Breast epithelium (tissue), 4 donors: ENCODE measurements at regions not wholly inside any gene's neighbourhood (a gene's known extent, or its start where the extent isn't known, plus 50 kb on each side); places are given as distances from the start of the nearest gene placed in this dataset.

Experiments used
- DNase-seq, 2 donors: peaks; one replicate each; pipeline ENCODE4 v3.0.0-alpha.2; 2019; ENCODE audit warnings: low spot score in 2 of 2
- H3K27ac ChIP-seq, 2 donors: fragments of 200-600 bp; sonication (generic) in 1 of 2; one replicate each; pipeline ENCODE4 v1.5.1; 2016 to 2019; ENCODE audit warnings: mild to moderate bottlenecking in 1 of 2
- H3K27me3 ChIP-seq, 2 donors: fragments of 200-600 bp; sonication (generic) in 1 of 2; one replicate each; pipeline versions ENCODE4 v1.5.1 to v1.6.0; 2017 to 2019; ENCODE audit warnings: control low read depth in 1 of 2, mild to moderate bottlenecking in 1 of 2
- H3K36me3 ChIP-seq: fragments of 200-600 bp; one replicate; pipeline ENCODE4 v1.5.1; 2019
- H3K4me1 ChIP-seq, 2 donors: fragments of 200-600 bp; sonication (generic); one replicate each; pipeline ENCODE4 v1.5.1; 2016 to 2019; ENCODE audit warnings: control low read depth in 1 of 2
- H3K4me3 ChIP-seq, 3 donors: fragments of 200-600 bp; sonication (generic); 1 replicate in 2 of 3; 2 replicates in 1 of 3; pipeline ENCODE4 v1.5.1; 2016 to 2019; ENCODE audit warnings: mild to moderate bottlenecking in 3 of 3, moderate library complexity in 2 of 3
- H3K9me3 ChIP-seq, 2 donors: fragments of 200-600 bp; sonication (generic) in 1 of 2; one replicate each; pipeline ENCODE4 v1.5.1; 2016 to 2019; ENCODE audit warnings: control low read depth in 1 of 2
- POLR2A ChIP-seq: fragments of 450-650 bp; IDR thresholded peaks from one replicate; pipeline ENCODE4 v1.6.1; 2016; ENCODE audit warnings: antibody characterized with exemption, mild to moderate bottlenecking, moderate library complexity
- POLR2AphosphoS5 ChIP-seq, 3 donors: sonication (generic); formaldehyde crosslinking; IDR thresholded peaks; one replicate each; pipeline ENCODE4 v1.6.1; 2017; ENCODE audit warnings: antibody characterized with exemption in 3 of 3
- intact Hi-C: fragments of 100-400 bp; cut with DNase I; formaldehyde crosslinking; loops from one replicate; pipeline ENCODE4 v1.15.1; 2023; ENCODE audit warnings: low total_unique reads
- TF ChIP-seq, protein P1 (sequence below), 3 donors: fragments of 450-650 bp; IDR thresholded peaks; one replicate each; pipeline ENCODE4 v1.5.1; 2016 to 2017; ENCODE audit warnings: antibody characterized with exemption in 3 of 3, mild to moderate bottlenecking in 3 of 3, moderate library complexity in 3 of 3

DNA sequence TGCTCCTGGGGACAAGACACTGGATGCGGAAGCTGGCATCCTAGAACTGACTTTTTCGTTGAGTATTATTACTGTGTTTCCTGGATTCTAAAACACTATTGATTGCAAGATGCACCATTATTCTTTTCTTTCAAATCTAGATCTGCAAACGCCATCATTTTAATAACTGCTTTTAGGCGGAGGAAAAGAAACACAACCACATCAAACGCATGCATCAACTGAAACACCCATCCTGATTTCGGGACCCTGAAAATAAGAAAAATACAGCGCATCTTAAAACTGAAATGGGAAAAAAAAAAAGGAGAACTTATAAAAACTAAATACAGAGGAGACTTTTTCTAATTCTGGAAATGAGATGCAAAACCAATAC is 103.7 kb upstream of the MAX start:
- TF ChIP-seq, protein P1, sequence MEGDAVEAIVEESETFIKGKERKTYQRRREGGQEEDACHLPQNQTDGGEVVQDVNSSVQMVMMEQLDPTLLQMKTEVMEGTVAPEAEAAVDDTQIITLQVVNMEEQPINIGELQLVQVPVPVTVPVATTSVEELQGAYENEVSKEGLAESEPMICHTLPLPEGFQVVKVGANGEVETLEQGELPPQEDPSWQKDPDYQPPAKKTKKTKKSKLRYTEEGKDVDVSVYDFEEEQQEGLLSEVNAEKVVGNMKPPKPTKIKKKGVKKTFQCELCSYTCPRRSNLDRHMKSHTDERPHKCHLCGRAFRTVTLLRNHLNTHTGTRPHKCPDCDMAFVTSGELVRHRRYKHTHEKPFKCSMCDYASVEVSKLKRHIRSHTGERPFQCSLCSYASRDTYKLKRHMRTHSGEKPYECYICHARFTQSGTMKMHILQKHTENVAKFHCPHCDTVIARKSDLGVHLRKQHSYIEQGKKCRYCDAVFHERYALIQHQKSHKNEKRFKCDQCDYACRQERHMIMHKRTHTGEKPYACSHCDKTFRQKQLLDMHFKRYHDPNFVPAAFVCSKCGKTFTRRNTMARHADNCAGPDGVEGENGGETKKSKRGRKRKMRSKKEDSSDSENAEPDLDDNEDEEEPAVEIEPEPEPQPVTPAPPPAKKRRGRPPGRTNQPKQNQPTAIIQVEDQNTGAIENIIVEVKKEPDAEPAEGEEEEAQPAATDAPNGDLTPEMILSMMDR (IDR thresholded peaks at IDR 0.05) = no peak
- TF ChIP-seq POLR2A (no peak), POLR2AphosphoS5 (IDR thresholded peaks at IDR 0.05) (no peak)
- Histone ChIP-seq H3K4me3 (no peak overlapping the region), H3K27ac (no peak overlapping the region), H3K27me3 (no peaks in the 10 kb centered on the region), H3K36me3 (no peaks in the 10 kb centered on the region), H3K4me1 (no peaks in the 10 kb centered on the region), H3K9me3 (no peaks in the 10 kb centered on the region)
- intact Hi-C loops = no loop called here
- no peak for DNase-seq

DNA sequence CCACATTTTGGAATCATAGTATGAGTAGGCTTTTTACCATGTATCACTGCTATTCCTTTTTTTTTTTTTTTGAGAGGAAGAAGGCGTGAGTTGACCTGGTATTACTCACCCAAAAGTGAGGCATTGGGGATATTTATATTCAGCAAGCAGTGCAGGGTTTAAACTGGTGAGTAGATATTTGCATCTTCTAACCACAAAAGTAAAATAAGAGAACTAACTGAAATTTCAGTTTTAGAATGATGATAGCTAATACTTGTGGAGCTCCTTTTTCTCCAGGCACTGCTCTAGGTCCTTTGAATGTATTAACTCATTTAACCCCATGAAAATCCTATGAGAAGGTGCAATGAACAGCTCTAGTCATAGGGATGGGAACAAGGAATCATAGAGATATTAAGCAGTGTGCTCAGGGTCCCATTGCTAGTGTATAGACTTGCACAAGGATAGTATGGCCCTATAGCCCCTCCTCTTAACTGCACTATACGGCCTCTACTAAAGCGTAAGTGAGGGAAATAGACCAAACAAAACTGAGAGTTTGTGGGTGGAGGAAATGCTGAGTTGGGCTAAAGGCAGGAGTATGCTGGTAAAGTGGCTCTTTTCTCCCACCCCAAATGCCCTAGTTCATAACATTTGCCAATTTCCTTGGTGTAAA is 104.3 kb upstream of the MAX start:
- no peak for TF ChIP-seq POLR2AphosphoS5 (IDR thresholded peaks at IDR 0.05)
- TF ChIP-seq POLR2A = no peak
- TF ChIP-seq, protein P1 (IDR thresholded peaks at IDR 0.05) = no peak
- Histone ChIP-seq H3K36me3 (no peaks in the 10 kb centered on the region), H3K4me1 (no peaks in the 10 kb centered on the region), H3K27me3 (no peaks in the 10 kb centered on the region), H3K9me3 (no peaks in the 10 kb centered on the region), H3K4me3 (no peak overlapping the region), H3K27ac (no peak overlapping the region)
- intact Hi-C loops = no loop called here
- no peak for DNase-seq

DNA sequence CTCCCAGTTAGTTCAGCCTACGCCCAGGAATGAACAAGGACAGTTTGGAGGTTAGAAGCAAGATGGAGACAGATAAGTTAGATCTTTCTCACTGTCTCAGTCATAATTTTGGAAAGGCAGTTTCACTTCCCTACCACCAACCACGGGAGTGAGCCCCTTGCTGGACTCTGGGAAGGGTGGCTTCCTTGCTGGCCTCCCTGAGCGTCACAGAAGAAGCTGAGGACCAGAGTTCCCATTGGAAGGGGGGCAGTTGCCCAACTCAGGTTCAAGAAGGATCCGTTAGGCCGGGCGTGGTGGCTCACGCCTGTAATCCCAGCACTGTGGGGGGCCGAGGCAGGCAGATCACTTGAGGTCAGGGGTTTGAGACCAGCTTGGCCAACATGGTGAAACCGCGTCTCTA is 106.2 kb upstream of the MAX start:
- H3K27ac ChIP-seq = no peak overlapping the region

DNA sequence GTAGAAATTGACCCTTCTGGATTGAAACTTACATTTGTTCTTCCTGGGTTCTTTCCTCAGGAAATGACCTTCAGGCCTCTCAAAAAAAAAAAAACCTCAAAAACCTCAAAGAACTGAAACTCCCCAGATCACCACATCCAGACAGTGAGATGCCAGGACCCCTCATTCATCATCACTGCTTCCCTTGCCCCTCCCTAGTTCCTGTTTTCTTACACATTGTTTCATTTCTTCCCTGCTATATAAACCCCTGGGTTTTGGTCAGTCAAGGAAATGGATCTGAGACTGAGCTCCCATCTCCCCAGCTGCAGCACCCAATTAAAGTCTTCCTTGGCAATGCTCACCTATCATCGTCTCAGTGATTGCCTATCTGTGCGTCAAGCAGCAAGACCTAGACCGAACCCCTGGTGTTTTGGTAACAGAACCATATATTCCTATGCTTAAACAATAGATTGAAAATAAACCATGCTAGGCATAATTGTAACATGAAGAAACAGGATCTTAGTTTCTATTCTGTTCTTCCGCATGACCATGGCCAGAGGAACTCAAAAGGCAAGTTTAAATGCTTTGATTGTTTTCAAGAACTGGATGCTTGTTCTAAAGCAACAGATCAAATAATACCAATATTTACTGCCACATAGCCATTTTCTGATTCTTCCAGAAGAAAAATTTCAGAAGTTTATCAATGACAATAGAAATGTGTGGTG is 108.0 kb upstream of the MAX start:
- intact Hi-C loops = no loop called here
- Histone ChIP-seq H3K27me3 (no peaks in the 10 kb centered on the region), H3K27ac (no peak overlapping the region), H3K9me3 (no peaks in the 10 kb centered on the region), H3K4me3 (no peak overlapping the region), H3K4me1 (no peaks in the 10 kb centered on the region), H3K36me3 (no peaks in the 10 kb centered on the region)
- TF ChIP-seq POLR2AphosphoS5 (IDR thresholded peaks at IDR 0.05) (no peak), POLR2A (no peak)
- TF ChIP-seq, protein P1 (IDR thresholded peaks at IDR 0.05) = no peak
- no peak for DNase-seq

More for the DNA sequence above, 106.2 kb upstream of the MAX start:
- intact Hi-C loops = no loop called here
- Histone ChIP-seq H3K9me3 (no peaks in the 10 kb centered on the region), H3K4me1 (no peaks in the 10 kb centered on the region), H3K27me3 (no peaks in the 10 kb centered on the region), H3K36me3 (no peaks in the 10 kb centered on the region), H3K4me3 (no peak overlapping the region)
- DNase-seq = no peak
- TF ChIP-seq POLR2A = no peak
- TF ChIP-seq, protein P1 (IDR thresholded peaks at IDR 0.05) = no peak
- TF ChIP-seq POLR2AphosphoS5 (IDR thresholded peaks at IDR 0.05) = no peak

DNA sequence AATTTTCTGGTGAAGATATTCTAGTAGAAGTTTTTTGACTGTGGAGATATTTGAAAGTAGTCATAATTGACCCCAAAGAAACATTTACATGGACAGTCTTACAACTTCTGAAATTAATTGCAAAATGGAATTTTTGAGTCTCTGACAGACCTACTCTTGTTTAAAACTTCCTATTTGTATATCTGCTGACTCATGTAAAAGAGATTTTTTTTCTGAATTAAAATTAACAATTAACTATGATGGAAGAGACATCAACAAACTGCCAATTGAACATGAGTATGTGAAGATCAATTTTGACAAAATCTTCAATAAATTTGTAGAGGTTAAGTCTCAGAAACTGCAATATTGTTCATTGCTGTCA is 108.5 kb upstream of the MAX start:
- H3K4me1 ChIP-seq = no peaks in the 10 kb centered on the region
- H3K9me3 ChIP-seq = no peaks in the 10 kb centered on the region
- no peaks in the 10 kb centered on the region for H3K27me3 ChIP-seq
- TF ChIP-seq POLR2A = no peak
- TF ChIP-seq POLR2AphosphoS5 (IDR thresholded peaks at IDR 0.05) = no peak
- TF ChIP-seq, protein P1 (IDR thresholded peaks at IDR 0.05) = no peak
- H3K4me3 ChIP-seq = no peak overlapping the region
- DNase-seq = no peak
- intact Hi-C loops = no loop called here
- no peak overlapping the region for H3K27ac ChIP-seq
- H3K36me3 ChIP-seq = no peaks in the 10 kb centered on the region
